ENCODE measurements at regions not wholly inside any gene's neighbourhood (a gene's known extent, or its start where the extent isn't known, plus 50 kb on each side); places are given as distances from the start of the nearest gene placed in this dataset.

DNA sequence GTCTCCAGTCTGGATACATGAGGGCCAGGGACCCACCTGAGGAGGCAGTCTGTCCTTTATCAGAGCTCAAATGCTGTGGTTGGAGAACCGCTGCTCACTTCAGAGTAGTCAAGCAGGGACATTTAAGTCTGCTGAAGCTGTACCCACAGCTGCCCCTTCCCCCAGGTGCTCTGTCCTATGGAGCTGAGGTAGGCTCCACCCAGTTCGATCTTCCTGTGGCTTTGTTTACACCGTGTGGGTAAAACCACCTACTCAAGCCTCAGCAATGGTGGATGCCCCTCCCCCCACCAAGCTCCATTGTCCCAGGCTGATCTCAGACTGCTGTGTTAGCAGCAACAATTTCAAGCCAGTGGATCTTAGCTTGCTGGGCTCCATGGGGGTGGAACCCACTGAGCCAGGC is 731.4 kb upstream of the HS6ST1 start:
- TF ChIP-seq, protein P1, sequence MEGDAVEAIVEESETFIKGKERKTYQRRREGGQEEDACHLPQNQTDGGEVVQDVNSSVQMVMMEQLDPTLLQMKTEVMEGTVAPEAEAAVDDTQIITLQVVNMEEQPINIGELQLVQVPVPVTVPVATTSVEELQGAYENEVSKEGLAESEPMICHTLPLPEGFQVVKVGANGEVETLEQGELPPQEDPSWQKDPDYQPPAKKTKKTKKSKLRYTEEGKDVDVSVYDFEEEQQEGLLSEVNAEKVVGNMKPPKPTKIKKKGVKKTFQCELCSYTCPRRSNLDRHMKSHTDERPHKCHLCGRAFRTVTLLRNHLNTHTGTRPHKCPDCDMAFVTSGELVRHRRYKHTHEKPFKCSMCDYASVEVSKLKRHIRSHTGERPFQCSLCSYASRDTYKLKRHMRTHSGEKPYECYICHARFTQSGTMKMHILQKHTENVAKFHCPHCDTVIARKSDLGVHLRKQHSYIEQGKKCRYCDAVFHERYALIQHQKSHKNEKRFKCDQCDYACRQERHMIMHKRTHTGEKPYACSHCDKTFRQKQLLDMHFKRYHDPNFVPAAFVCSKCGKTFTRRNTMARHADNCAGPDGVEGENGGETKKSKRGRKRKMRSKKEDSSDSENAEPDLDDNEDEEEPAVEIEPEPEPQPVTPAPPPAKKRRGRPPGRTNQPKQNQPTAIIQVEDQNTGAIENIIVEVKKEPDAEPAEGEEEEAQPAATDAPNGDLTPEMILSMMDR (conservative IDR thresholded peaks at IDR 0.05 in 1 of 2, IDR thresholded peaks at IDR 0.05 in 1 of 2; ENCODE audit: low read depth in 1 of 2, low read length in 2 of 2), result no peak
- no peak for TF ChIP-seq EZH2 (IDR thresholded peaks at IDR 0.05; ENCODE audit: low read length, missing control alignments)
